ENCODE measurements at regions not wholly inside any gene's neighbourhood (a gene's known extent, or its start where the extent isn't known, plus 50 kb on each side); places are given as distances from the start of the nearest gene placed in this dataset.
"Not testable (repeated sequence)": the region's sequence is repeated elsewhere in the genome, so short reads cannot be mapped to it uniquely, and the experiment has no call there.

DNA sequence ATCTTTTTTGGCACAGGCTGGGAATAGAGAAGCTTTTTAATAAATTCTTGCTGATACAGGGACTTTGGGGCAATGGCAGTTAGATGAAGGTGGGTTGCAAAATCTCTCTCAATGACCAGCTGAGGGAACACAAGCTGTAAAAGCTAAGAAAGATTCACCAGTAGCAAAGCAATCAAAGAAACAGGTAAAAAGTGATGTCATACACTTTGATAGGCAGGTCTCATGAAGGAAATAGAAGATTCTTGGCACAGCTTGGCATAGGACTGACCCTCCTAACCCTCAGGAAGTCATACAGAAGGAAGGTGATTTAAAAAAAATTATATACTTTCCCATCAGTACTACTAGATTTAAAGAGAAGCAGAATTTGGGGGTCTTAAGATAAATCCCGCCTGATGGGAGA, 263.6 kb downstream of the LPIN1 start:
- H3K4me1 ChIP-seq (ENCODE audit: control insufficient read depth, insufficient read depth, low read length): no peaks in the 10 kb centered on the region
- H3K27ac ChIP-seq (ENCODE audit: low read depth, low read length): no peak overlapping the region
- no peak for DNase-seq (ENCODE audit: low read depth in 4 of 6, low spot score in 6 of 6)
- H3K36me3 ChIP-seq (ENCODE audit: control insufficient read depth, insufficient read depth, low read length): no peaks in the 10 kb centered on the region
- WGBS (ENCODE audit: insufficient coverage): no CpG with 5 or more reads among the region's 1 CpG
- no peaks in the 10 kb centered on the region for H3K27me3 ChIP-seq (ENCODE audit: control insufficient read depth, insufficient read depth, low read length)
- no peaks in the 10 kb centered on the region for H3K9me3 ChIP-seq (ENCODE audit: control insufficient read depth, insufficient read depth, low read length)
- H3K4me3 ChIP-seq (ENCODE audit: low read depth, low read length): no peak overlapping the region

DNA sequence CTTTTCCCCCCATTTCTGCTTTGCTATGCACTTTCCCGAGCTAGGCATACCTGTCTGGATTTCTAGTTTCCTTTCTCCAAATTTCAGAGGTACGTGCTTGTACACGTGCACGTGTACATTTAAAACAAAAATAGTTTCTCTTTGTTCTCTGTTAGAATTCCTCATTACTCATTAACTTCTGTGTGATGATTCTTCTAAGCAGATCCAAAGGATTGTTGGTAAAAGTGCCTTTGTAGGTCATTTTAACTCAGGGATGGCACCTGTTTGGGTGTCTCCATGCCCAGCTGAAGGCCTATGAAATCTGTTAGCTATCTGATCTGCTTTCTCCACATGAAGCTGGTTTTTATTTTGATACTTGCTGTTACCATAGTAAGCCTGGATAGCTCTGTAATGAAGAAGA, 264.3 kb downstream of the LPIN1 start:
- Histone ChIP-seq H3K4me1 (ENCODE audit: control insufficient read depth, insufficient read depth, low read length) (no peaks in the 10 kb centered on the region), H3K27ac (ENCODE audit: low read depth, low read length) (no peak overlapping the region), H3K4me3 (ENCODE audit: low read depth, low read length) (no peak overlapping the region), H3K9me3 (ENCODE audit: control insufficient read depth, insufficient read depth, low read length) (no peaks in the 10 kb centered on the region), H3K27me3 (ENCODE audit: control insufficient read depth, insufficient read depth, low read length) (no peaks in the 10 kb centered on the region), H3K36me3 (ENCODE audit: control insufficient read depth, insufficient read depth, low read length) (no peaks in the 10 kb centered on the region)
- whole genome bisulfite sequencing (ENCODE audit: insufficient coverage): 86% methylated on average over 1 of the region's 4 CpGs
- no peak for DNase-seq (ENCODE audit: low read depth in 4 of 6, low spot score in 6 of 6)

DNA sequence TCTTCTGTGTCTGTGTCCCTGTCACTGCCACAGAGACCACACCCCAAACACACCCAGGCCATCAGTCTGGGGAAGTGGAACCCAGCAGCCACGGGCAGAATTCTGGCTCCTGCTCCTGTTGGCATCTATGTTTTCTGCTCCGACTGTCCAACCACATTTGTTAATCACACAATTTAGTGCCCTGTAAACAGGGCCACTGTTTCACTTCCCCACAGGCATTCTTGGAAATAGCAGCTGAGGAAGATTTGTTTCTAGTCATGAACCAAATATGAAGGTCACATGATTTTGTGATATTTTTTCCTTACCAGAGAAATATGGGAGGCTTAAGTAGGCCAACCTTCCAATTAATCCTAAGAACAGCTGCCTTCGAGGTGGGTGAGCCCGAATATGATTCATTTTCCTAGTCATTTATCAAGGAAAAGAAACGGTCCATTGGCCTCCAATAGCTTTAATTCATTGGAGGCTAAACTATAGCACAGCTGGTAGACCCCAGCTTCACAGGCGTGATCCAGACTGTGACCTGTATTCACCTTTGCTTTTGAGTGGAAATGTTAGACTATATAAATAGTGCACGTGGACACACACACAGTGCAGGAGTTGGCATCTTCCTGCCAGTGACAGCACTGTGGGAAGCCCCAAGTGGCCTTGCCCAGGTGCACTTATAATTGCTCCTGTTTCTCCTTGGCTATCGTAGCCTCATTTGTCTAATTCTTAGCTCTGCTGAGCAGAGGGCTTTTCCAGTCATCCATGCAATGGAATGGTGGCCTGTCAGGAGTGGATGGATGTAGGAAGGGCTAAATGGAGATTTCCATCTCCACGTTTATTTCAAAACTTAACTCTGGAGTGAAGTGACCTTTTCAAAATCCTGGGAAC, 267.9 kb downstream of the LPIN1 start:
- H3K27me3 ChIP-seq (ENCODE audit: control insufficient read depth, insufficient read depth, low read length): no peaks in the 10 kb centered on the region
- H3K4me1 ChIP-seq (ENCODE audit: control insufficient read depth, insufficient read depth, low read length): no peaks in the 10 kb centered on the region
- no peak overlapping the region for H3K27ac ChIP-seq (ENCODE audit: low read depth, low read length)
- 75% methylated on average over 5 of the region's 9 CpGs for WGBS (ENCODE audit: insufficient coverage)
- peak in 1 of 6 donors; percentile 28 for DNase-seq (ENCODE audit: low read depth in 4 of 6, low spot score in 6 of 6)
- no peaks in the 10 kb centered on the region for H3K9me3 ChIP-seq (ENCODE audit: control insufficient read depth, insufficient read depth, low read length)
- no peak overlapping the region for H3K4me3 ChIP-seq (ENCODE audit: low read depth, low read length)
- no peaks in the 10 kb centered on the region for H3K36me3 ChIP-seq (ENCODE audit: control insufficient read depth, insufficient read depth, low read length)

DNA sequence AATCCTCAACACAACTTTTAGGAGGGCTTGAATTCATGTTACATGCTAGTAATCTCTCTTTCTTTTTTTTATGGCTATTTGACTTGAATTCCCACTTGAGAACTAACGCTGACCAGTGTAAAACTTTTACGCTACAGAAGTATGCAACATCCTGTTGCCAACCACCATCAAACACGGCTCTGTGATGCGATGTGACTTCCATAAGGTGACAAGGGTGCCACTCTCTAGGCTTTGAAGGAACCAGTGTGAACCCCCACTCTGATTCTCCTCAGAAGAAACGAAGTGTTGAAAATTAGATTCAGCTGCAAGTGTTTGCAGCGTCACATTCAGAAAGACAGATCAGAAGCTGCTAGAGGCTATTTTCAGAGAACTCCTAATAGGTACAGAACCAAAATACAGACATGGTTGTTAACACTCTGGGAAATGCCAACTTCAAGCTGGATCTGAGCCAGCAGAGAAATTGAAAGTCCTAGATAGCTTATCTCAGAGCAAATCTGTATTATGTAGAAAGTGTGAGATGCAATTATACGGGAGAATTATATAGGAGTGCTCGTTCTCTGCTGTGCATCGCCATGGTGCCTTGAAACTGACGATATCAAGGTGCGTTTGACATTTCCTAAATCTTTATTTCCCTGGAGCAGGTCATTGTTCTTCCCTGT, 271.2 kb downstream of the LPIN1 start:
- Histone ChIP-seq H3K9me3 (ENCODE audit: control insufficient read depth, insufficient read depth, low read length) (peaks cover 8% of the 10 kb centered on the region), H3K27me3 (ENCODE audit: control insufficient read depth, insufficient read depth, low read length) (no peaks in the 10 kb centered on the region), H3K4me1 (ENCODE audit: control insufficient read depth, insufficient read depth, low read length) (no peaks in the 10 kb centered on the region), H3K27ac (ENCODE audit: low read depth, low read length) (no peak overlapping the region), H3K36me3 (ENCODE audit: control insufficient read depth, insufficient read depth, low read length) (no peaks in the 10 kb centered on the region), H3K4me3 (ENCODE audit: low read depth, low read length) (no peak overlapping the region)
- WGBS (ENCODE audit: insufficient coverage): 59% methylated on average over 10 of the region's 11 CpGs
- DNase-seq (ENCODE audit: low read depth in 4 of 6, low spot score in 6 of 6): peak in 3 of 6 donors; percentile 17 to 90 (median 73)

DNA sequence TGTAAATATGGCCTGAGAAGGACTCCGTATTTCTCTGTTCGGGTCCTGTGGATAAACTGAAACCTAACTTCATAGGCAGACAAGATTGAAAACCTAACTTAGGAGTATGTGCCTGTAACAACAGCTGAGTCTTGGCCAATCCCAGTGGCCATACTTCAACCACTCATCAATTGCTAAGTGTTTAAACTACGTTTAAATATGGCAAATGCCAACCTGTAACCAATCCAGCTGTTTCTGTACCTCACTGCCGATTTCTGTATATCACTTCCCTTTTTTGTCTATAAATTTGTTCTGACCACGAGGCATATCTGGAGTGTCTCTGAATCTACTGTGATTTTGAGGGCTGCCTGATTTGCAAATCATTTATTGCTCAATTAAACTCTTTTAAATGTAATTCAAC, 272.3 kb downstream of the LPIN1 start:
- H3K4me1 ChIP-seq (ENCODE audit: control insufficient read depth, insufficient read depth, low read length); H3K27me3 ChIP-seq (ENCODE audit: control insufficient read depth, insufficient read depth, low read length); H3K9me3 ChIP-seq (ENCODE audit: control insufficient read depth, insufficient read depth, low read length); H3K27ac ChIP-seq (ENCODE audit: low read depth, low read length); H3K4me3 ChIP-seq (ENCODE audit: low read depth, low read length); H3K36me3 ChIP-seq (ENCODE audit: control insufficient read depth, insufficient read depth, low read length); DNase-seq (ENCODE audit: low read depth in 4 of 6, low spot score in 6 of 6): not testable (repeated sequence)
- 92% methylated on average over 2 of the region's 5 CpGs for WGBS (ENCODE audit: insufficient coverage)

DNA sequence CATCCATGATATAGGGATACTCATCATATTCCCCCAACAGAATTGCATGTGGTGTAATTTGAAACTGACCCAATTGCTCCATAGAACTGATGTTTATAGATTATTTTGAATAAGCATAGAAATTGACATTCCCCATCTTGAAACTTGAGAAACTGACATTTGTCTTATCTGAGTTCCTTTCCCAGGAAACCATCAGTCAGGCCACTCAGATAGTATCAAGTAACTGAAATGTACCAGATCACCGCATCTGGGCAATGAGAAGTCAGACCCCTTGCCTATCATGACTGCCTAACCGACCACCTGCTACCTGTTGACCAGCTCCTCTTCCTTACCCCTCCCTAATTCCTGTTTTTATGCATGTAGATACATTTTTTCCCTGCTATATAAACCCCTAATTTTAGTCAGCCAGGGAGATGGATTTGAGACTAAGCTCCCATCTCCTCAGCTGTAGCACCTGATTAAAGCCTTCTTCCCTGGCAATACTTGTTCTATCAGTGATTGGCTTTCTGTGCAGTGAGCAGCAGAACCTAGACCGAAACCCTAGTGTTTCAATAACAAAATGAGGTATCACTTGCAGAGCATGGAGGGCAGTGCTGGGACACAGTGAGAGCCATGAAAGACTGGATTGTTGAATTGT, 274.5 kb downstream of the LPIN1 start:
- WGBS (ENCODE audit: insufficient coverage): 100% methylated on average over 3 of the region's 3 CpGs
- no peaks in the 10 kb centered on the region for H3K36me3 ChIP-seq (ENCODE audit: control insufficient read depth, insufficient read depth, low read length)
- peaks cover 8% of the 10 kb centered on the region for H3K9me3 ChIP-seq (ENCODE audit: control insufficient read depth, insufficient read depth, low read length)
- H3K4me1 ChIP-seq (ENCODE audit: control insufficient read depth, insufficient read depth, low read length): no peaks in the 10 kb centered on the region
- H3K27me3 ChIP-seq (ENCODE audit: control insufficient read depth, insufficient read depth, low read length): no peaks in the 10 kb centered on the region
- no peak for DNase-seq (ENCODE audit: low read depth in 4 of 6, low spot score in 6 of 6)
- no peak overlapping the region for H3K27ac ChIP-seq (ENCODE audit: low read depth, low read length)
- no peak overlapping the region for H3K4me3 ChIP-seq (ENCODE audit: low read depth, low read length)

DNA sequence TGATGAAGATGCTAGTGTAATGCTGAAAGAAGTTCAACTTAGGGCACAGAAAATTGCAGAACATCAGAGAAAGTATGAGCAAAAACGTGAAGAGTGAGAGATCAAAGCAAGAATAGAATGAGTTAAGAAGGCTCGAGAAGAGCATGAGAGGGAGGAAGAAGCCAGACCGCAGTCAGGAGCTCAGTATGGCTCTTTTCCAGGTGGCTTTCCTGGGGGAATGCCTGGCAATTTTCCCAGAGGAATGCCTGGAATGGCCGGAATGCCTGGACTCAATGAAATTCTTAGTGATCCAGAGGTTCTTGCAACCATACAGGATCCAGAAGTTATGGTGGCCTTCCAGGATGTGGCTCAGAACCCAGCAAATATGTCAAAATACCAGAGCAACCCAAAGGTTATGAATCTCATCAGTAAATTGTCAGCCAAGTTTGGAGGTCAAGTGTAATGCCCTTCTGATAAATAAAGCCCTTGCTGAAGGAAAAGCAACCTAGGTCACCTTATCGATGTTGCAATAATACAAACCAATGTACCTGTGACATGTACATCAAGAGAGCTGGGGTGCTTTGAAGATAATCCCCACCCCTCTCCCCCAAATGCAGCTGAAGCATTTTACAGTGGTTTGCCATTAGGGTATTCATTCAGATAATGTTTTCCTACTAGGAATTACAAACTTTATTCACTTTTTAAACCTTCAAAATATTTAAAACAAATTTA, 277.9 kb downstream of the LPIN1 start:
- not testable (repeated sequence) for H3K27me3 ChIP-seq (ENCODE audit: control insufficient read depth, insufficient read depth, low read length); H3K36me3 ChIP-seq (ENCODE audit: control insufficient read depth, insufficient read depth, low read length); H3K27ac ChIP-seq (ENCODE audit: low read depth, low read length); H3K4me1 ChIP-seq (ENCODE audit: control insufficient read depth, insufficient read depth, low read length); H3K4me3 ChIP-seq (ENCODE audit: low read depth, low read length); H3K9me3 ChIP-seq (ENCODE audit: control insufficient read depth, insufficient read depth, low read length); DNase-seq (ENCODE audit: low read depth in 4 of 6, low spot score in 6 of 6)
- WGBS (ENCODE audit: insufficient coverage): 70% methylated on average over 3 of the region's 5 CpGs

DNA sequence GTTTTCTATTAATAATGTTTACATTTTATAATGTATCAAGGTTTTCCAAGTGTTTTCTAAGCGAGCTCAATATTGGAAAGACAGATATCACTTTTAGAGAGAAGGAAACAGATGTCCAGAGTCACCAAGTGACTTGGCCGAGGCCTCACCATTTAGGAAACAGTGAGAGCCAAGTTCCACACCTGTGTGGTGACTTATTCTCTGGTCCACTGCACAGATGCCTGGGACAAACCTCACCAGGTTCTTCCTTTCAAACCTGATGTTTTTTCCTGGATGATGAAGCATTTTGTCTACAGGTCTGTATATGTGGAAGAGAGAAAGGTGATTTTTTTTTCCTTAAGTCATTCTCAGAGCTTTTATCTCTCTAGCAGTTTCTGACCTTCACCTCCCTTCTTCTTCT, 280.7 kb downstream of the LPIN1 start:
- 83% methylated on average over 1 of the region's 2 CpGs for WGBS (ENCODE audit: insufficient coverage)
- no peaks in the 10 kb centered on the region for H3K36me3 ChIP-seq (ENCODE audit: control insufficient read depth, insufficient read depth, low read length)
- no peaks in the 10 kb centered on the region for H3K27me3 ChIP-seq (ENCODE audit: control insufficient read depth, insufficient read depth, low read length)
- peaks cover 4% of the 10 kb centered on the region for H3K4me1 ChIP-seq (ENCODE audit: control insufficient read depth, insufficient read depth, low read length)
- H3K9me3 ChIP-seq (ENCODE audit: control insufficient read depth, insufficient read depth, low read length): no peaks in the 10 kb centered on the region
- H3K4me3 ChIP-seq (ENCODE audit: low read depth, low read length): no peak overlapping the region
- no peak for DNase-seq (ENCODE audit: low read depth in 4 of 6, low spot score in 6 of 6)
- no peak overlapping the region for H3K27ac ChIP-seq (ENCODE audit: low read depth, low read length)

DNA sequence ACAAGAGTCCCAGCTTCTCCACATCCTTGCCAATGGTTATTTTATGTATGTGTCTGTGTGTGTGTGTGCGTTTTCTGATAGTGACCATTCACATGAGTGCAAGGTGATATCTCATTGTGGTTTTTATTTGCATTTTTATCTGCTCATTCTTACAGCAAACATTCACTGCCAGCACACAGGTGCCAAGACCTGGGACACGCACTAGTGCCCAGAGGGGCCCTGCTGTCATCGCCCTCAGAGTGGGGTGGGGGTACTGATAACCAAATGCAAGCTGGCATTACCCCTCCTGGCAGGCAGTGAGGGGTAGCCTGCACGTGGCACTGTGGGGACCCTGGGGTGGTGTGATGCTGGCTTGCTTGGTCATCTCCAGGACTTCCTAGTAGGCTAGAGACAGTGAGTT, 285.4 kb downstream of the LPIN1 start:
- Histone ChIP-seq H3K27ac (ENCODE audit: low read depth, low read length) (no peak overlapping the region), H3K9me3 (ENCODE audit: control insufficient read depth, insufficient read depth, low read length) (no peaks in the 10 kb centered on the region), H3K4me1 (ENCODE audit: control insufficient read depth, insufficient read depth, low read length) (peaks cover 4% of the 10 kb centered on the region), H3K4me3 (ENCODE audit: low read depth, low read length) (no peak overlapping the region), H3K36me3 (ENCODE audit: control insufficient read depth, insufficient read depth, low read length) (no peaks in the 10 kb centered on the region), H3K27me3 (ENCODE audit: control insufficient read depth, insufficient read depth, low read length) (no peaks in the 10 kb centered on the region)
- no peak for DNase-seq (ENCODE audit: low read depth in 4 of 6, low spot score in 6 of 6)
- 86% methylated on average over 2 of the region's 4 CpGs for WGBS (ENCODE audit: insufficient coverage)
